Mammary epithelial cell (primary cell): ENCODE measurements at regions not wholly inside any gene's neighbourhood (a gene's known extent, or its start where the extent isn't known, plus 50 kb on each side); places are given as distances from the start of the nearest gene placed in this dataset.

Experiments
- EZH2 ChIP-seq: IDR thresholded peaks from 2 replicates; pipeline ENCODE4 v1.6.1; 2012; ENCODE audit warnings: low read length, inconsistent platforms, borderline replicate concordance
- TF ChIP-seq, protein P1 (sequence below), 2 donors: IDR thresholded peaks in 1 of 2; conservative IDR thresholded peaks in 1 of 2; 2 replicates each; pipeline ENCODE4 v1.5.1; 2011 to 2012; ENCODE audit warnings: inconsistent platforms in 2 of 2, low read length in 2 of 2, mild to moderate bottlenecking in 2 of 2, control low read depth in 1 of 2, low read depth in 1 of 2; ENCODE audit not compliant: insufficient read depth in 1 of 2; ENCODE audit errors: extremely low read depth in 1 of 2

DNA sequence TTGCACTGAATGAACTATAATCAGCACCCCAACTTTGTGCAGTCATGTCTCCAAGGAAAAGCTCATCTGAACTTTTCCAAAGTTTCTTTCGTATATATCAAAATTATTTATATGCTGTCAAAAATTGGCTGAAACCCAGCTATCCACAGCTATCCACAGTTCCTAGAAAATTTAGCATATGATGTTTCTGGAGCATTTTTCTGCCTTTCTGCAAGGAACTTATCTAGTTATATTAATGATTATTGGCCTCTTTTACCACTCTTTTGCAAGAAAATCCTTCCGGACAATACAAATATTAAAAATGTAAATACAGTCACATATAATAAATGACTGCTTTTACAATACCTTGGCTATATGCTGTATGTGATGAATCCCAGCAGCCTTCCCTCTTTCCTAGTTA lies 270.2 kb downstream of the TMEM167A start:
- TF ChIP-seq, protein P1, sequence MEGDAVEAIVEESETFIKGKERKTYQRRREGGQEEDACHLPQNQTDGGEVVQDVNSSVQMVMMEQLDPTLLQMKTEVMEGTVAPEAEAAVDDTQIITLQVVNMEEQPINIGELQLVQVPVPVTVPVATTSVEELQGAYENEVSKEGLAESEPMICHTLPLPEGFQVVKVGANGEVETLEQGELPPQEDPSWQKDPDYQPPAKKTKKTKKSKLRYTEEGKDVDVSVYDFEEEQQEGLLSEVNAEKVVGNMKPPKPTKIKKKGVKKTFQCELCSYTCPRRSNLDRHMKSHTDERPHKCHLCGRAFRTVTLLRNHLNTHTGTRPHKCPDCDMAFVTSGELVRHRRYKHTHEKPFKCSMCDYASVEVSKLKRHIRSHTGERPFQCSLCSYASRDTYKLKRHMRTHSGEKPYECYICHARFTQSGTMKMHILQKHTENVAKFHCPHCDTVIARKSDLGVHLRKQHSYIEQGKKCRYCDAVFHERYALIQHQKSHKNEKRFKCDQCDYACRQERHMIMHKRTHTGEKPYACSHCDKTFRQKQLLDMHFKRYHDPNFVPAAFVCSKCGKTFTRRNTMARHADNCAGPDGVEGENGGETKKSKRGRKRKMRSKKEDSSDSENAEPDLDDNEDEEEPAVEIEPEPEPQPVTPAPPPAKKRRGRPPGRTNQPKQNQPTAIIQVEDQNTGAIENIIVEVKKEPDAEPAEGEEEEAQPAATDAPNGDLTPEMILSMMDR (conservative IDR thresholded peaks at IDR 0.05 in 1 of 2, IDR thresholded peaks at IDR 0.05 in 1 of 2; ENCODE audit: extremely low read depth in 1 of 2, insufficient read depth in 1 of 2, low read depth in 1 of 2, low read length in 2 of 2) = no peak
- no peak for TF ChIP-seq EZH2
